GM12891 (cell line): ENCODE measurements at regions not wholly inside any gene's neighbourhood (a gene's known extent, or its start where the extent isn't known, plus 50 kb on each side); places are given as distances from the start of the nearest gene placed in this dataset.

Source experiments
- POLR2A ChIP-seq: IDR thresholded peaks from 2 replicates; pipeline ENCODE4 v1.6.1; 2011; ENCODE audit warnings: low read depth, low read length, control low read depth
- POLR2AphosphoS5 ChIP-seq: IDR thresholded peaks from 2 replicates; pipeline ENCODE4 v1.6.1; 2011; ENCODE audit warnings: low read depth, low read length, control low read depth

DNA sequence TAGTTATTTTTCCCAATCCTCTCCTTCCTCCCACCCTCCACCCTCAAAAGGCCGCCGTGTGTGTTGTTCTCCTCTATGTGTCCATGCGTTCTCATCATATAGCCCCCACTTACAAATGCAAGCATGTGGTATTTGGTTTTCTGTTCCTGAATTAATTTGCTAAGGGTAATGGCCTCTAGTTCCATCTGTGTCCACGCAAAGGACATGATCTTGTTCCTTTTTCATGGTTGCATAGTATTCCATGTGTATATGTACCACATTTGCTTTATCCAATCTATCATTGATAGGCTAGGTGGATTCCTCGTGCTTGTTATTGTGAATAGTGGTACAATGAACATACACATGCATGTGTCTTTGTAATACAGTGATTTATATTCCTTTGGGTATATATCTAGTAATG is 1193.7 kb downstream of the RPA4 start:
- TF ChIP-seq POLR2AphosphoS5 (no peak), POLR2A (no peak)
